Suprapubic skin (tissue), 4 donors: ENCODE measurements at regions not wholly inside any gene's neighbourhood (a gene's known extent, or its start where the extent isn't known, plus 50 kb on each side); places are given as distances from the start of the nearest gene placed in this dataset.

Experiments
- POLR2A ChIP-seq, 2 donors: fragments of 450-650 bp; IDR thresholded peaks; one replicate each; pipeline ENCODE4 v1.6.1; 2017; ENCODE audit warnings: antibody characterized with exemption in 2 of 2, mild to moderate bottlenecking in 2 of 2, moderate library complexity in 2 of 2
- POLR2AphosphoS5 ChIP-seq, 3 donors: sonication (generic); formaldehyde crosslinking; IDR thresholded peaks; one replicate each; pipeline ENCODE4 v1.6.1; 2017; ENCODE audit warnings: antibody characterized with exemption in 3 of 3
- TF ChIP-seq, protein P1 (sequence below), 2 donors: fragments of 200-600 bp in 1 of 2; fragments of 450-650 bp in 1 of 2; sonication (generic) in 1 of 2; IDR thresholded peaks; one replicate each; pipeline ENCODE4 v1.5.1; 2016 to 2019; ENCODE audit warnings: antibody characterized with exemption in 2 of 2, mild to moderate bottlenecking in 1 of 2, moderate library complexity in 1 of 2

DNA sequence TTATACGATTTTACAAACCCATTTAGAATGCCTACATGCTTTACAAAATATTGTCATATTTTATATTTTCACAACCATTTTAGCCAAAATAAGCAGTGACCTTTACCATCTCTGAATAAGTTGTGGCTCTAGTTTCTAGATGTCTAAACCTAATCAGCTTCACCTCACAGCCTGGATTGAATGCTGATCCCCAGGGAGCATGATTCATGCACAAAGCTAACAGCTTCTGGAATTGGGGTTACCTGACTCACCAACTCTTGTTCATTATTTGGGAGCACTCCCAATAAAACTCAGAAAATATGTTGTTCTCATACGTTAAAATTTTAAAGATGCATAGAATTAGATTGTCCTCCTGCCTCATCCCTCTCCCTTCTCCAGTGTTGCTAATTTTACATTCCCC, 611.7 kb upstream of the NETO1 start:
- TF ChIP-seq POLR2AphosphoS5 (IDR thresholded peaks at IDR 0.05) (no peak), POLR2A (IDR thresholded peaks at IDR 0.05) (no peak)
- TF ChIP-seq, protein P1, sequence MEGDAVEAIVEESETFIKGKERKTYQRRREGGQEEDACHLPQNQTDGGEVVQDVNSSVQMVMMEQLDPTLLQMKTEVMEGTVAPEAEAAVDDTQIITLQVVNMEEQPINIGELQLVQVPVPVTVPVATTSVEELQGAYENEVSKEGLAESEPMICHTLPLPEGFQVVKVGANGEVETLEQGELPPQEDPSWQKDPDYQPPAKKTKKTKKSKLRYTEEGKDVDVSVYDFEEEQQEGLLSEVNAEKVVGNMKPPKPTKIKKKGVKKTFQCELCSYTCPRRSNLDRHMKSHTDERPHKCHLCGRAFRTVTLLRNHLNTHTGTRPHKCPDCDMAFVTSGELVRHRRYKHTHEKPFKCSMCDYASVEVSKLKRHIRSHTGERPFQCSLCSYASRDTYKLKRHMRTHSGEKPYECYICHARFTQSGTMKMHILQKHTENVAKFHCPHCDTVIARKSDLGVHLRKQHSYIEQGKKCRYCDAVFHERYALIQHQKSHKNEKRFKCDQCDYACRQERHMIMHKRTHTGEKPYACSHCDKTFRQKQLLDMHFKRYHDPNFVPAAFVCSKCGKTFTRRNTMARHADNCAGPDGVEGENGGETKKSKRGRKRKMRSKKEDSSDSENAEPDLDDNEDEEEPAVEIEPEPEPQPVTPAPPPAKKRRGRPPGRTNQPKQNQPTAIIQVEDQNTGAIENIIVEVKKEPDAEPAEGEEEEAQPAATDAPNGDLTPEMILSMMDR (IDR thresholded peaks at IDR 0.05) = no peak
